Peyer's patch (tissue), 4 donors: ENCODE measurements at regions not wholly inside any gene's neighbourhood (a gene's known extent, or its start where the extent isn't known, plus 50 kb on each side); places are given as distances from the start of the nearest gene placed in this dataset.

Experiments used
- POLR2A ChIP-seq, 2 donors: fragments of 450-650 bp; IDR thresholded peaks; one replicate each; pipeline ENCODE4 v1.5.1; 2017; ENCODE audit warnings: antibody characterized with exemption in 2 of 2, mild to moderate bottlenecking in 2 of 2, moderate library complexity in 2 of 2
- TF ChIP-seq, protein P1 (sequence below), 6 experiments: fragments of 450-650 bp in 4 of 6; fragments of 200-600 bp in 2 of 6; sonication (generic) in 1 of 6; IDR thresholded peaks; one replicate each; pipeline ENCODE4 v1.5.1; 2017 to 2019; ENCODE audit warnings: antibody characterized with exemption in 6 of 6, mild to moderate bottlenecking in 3 of 6, moderate library complexity in 1 of 6

DNA sequence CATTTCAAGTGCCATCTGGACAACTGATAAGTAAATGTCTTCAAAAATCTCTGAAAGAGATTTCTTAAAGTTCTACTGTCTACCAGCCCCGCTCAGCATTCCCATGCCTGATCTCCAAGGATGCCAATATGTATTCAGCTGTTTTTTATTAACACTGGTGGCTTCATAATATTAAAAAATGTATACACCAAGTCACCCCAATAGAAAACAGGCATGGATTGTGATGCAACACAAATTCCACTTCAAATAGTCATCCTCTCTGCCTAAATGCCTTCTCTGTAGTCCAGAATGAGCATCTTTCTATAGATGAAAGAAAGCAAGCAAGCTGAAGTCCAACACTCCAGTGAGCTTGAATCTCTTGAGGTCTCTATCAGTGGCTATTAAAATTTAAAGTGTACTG lies 152.2 kb upstream of the PPARGC1A start:
- TF ChIP-seq, protein P1, sequence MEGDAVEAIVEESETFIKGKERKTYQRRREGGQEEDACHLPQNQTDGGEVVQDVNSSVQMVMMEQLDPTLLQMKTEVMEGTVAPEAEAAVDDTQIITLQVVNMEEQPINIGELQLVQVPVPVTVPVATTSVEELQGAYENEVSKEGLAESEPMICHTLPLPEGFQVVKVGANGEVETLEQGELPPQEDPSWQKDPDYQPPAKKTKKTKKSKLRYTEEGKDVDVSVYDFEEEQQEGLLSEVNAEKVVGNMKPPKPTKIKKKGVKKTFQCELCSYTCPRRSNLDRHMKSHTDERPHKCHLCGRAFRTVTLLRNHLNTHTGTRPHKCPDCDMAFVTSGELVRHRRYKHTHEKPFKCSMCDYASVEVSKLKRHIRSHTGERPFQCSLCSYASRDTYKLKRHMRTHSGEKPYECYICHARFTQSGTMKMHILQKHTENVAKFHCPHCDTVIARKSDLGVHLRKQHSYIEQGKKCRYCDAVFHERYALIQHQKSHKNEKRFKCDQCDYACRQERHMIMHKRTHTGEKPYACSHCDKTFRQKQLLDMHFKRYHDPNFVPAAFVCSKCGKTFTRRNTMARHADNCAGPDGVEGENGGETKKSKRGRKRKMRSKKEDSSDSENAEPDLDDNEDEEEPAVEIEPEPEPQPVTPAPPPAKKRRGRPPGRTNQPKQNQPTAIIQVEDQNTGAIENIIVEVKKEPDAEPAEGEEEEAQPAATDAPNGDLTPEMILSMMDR (IDR thresholded peaks at IDR 0.05) = no peak
- TF ChIP-seq POLR2A (IDR thresholded peaks at IDR 0.05) = no peak
